ENCODE measurements at regions not wholly inside any gene's neighbourhood (a gene's known extent, or its start where the extent isn't known, plus 50 kb on each side); places are given as distances from the start of the nearest gene placed in this dataset.

DNA sequence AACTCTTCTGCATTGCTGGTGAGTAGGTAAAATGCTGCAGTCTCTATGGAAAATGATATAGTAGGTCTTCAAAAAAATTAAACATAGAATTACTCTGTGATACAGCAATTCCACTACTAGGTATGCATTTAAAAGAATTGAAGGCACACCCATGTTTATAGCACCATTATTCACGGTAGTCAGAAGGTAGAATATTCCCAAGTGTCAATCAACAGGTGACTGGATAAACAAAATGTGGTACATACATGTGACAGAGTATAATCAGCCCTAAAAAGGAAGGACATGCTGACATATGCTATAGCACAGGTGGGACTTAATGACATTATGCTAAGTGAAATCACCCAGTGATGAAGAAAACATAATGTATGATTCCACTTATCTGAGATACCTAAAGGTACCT is 123.3 kb downstream of the CCER1 start:
- Histone ChIP-seq H3K9ac (ENCODE audit: insufficient read depth, low read length) (no peak overlapping the region), H2AFZ (ENCODE audit: low read length) (no peak overlapping the region), H3K4me3 (replicated peaks in 1 of 4; ENCODE audit: control extremely low read depth in 1 of 4, insufficient read depth in 1 of 4, low read depth in 3 of 4, low read length in 4 of 4) (no peak overlapping the region), H3K79me2 (ENCODE audit: control insufficient read depth, insufficient read depth, low read length) (no peaks in the 10 kb centered on the region), H3K9me3 (ENCODE audit: control insufficient read depth, insufficient read depth, low read depth, low read length) (no peaks in the 10 kb centered on the region), H4K20me1 (ENCODE audit: control insufficient read depth, extremely low read depth, insufficient read depth, low read length) (no peaks in the 10 kb centered on the region), H3K36me3 (ENCODE audit: control insufficient read depth, insufficient read depth, low read length) (no peaks in the 10 kb centered on the region), H3K4me2 (ENCODE audit: extremely low read depth, insufficient read depth, low read length) (no peak overlapping the region), H3K4me1 (ENCODE audit: control insufficient read depth, extremely low read depth, insufficient read depth, low read length) (no peaks in the 10 kb centered on the region), H3K27ac (ENCODE audit: insufficient read depth, low read length) (no peak overlapping the region), H3K27me3 (ENCODE audit: control insufficient read depth, insufficient read depth, low read length) (no peaks in the 10 kb centered on the region)
- TF ChIP-seq, protein P1, sequence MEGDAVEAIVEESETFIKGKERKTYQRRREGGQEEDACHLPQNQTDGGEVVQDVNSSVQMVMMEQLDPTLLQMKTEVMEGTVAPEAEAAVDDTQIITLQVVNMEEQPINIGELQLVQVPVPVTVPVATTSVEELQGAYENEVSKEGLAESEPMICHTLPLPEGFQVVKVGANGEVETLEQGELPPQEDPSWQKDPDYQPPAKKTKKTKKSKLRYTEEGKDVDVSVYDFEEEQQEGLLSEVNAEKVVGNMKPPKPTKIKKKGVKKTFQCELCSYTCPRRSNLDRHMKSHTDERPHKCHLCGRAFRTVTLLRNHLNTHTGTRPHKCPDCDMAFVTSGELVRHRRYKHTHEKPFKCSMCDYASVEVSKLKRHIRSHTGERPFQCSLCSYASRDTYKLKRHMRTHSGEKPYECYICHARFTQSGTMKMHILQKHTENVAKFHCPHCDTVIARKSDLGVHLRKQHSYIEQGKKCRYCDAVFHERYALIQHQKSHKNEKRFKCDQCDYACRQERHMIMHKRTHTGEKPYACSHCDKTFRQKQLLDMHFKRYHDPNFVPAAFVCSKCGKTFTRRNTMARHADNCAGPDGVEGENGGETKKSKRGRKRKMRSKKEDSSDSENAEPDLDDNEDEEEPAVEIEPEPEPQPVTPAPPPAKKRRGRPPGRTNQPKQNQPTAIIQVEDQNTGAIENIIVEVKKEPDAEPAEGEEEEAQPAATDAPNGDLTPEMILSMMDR (conservative IDR thresholded peaks at IDR 0.05 in 1 of 2, IDR thresholded peaks at IDR 0.05 in 1 of 2; ENCODE audit: low read depth in 1 of 2, low read length in 2 of 2), result no peak
- TF ChIP-seq EZH2 (IDR thresholded peaks at IDR 0.05; ENCODE audit: low read length, missing control alignments), result no peak
- DNase-seq (ENCODE audit: low read depth in 2 of 2), result no peak

DNA sequence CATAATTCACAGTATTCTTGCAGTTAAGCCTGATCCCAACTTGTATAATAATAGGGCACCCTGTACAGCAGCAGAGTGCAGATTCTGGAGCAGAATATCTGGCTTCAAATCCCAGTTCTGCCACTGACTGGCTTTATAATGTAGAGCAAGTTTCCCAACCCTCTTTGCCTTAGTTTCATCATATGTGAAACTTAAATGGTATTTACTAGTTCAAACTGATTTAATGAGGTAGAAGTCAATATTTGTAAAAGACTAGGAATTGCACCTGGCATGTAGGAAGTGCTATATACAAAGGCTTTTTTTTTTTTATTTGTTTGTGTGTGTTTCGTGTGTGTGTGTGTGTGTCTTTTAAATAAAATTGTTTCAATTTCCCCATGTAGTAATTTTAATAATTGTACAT is 125.9 kb downstream of the CCER1 start:
- H3K4me1 ChIP-seq (ENCODE audit: control insufficient read depth, extremely low read depth, insufficient read depth, low read length), result no peaks in the 10 kb centered on the region
- no peak overlapping the region for H3K9ac ChIP-seq (ENCODE audit: insufficient read depth, low read length)
- no peaks in the 10 kb centered on the region for H3K27me3 ChIP-seq (ENCODE audit: control insufficient read depth, insufficient read depth, low read length)
- no peak overlapping the region for H3K4me2 ChIP-seq (ENCODE audit: extremely low read depth, insufficient read depth, low read length)
- H2AFZ ChIP-seq (ENCODE audit: low read length), result no peak overlapping the region
- DNase-seq (ENCODE audit: low read depth in 2 of 2), result no peak
- no peaks in the 10 kb centered on the region for H4K20me1 ChIP-seq (ENCODE audit: control insufficient read depth, extremely low read depth, insufficient read depth, low read length)
- H3K9me3 ChIP-seq (ENCODE audit: control insufficient read depth, insufficient read depth, low read depth, low read length), result no peaks in the 10 kb centered on the region
- no peaks in the 10 kb centered on the region for H3K79me2 ChIP-seq (ENCODE audit: control insufficient read depth, insufficient read depth, low read length)
- H3K36me3 ChIP-seq (ENCODE audit: control insufficient read depth, insufficient read depth, low read length), result no peaks in the 10 kb centered on the region
- H3K4me3 ChIP-seq (replicated peaks in 1 of 4; ENCODE audit: control extremely low read depth in 1 of 4, insufficient read depth in 1 of 4, low read depth in 3 of 4, low read length in 4 of 4), result no peak overlapping the region
- H3K27ac ChIP-seq (ENCODE audit: insufficient read depth, low read length), result no peak overlapping the region
- TF ChIP-seq, protein P1 (conservative IDR thresholded peaks at IDR 0.05 in 1 of 2, IDR thresholded peaks at IDR 0.05 in 1 of 2; ENCODE audit: low read depth in 1 of 2, low read length in 2 of 2), result no peak
- TF ChIP-seq EZH2 (IDR thresholded peaks at IDR 0.05; ENCODE audit: low read length, missing control alignments), result no peak

GRCh38 chr12:90828621-90829020 is 126.4 kb downstream of the CCER1 start:
- no peaks in the 10 kb centered on the region for H3K27me3 ChIP-seq (ENCODE audit: control insufficient read depth, insufficient read depth, low read length)
- no peaks in the 10 kb centered on the region for H3K4me1 ChIP-seq (ENCODE audit: control insufficient read depth, extremely low read depth, insufficient read depth, low read length)
- H3K4me3 ChIP-seq (replicated peaks in 1 of 4; ENCODE audit: control extremely low read depth in 1 of 4, insufficient read depth in 1 of 4, low read depth in 3 of 4, low read length in 4 of 4), result no peak overlapping the region
- H3K79me2 ChIP-seq (ENCODE audit: control insufficient read depth, insufficient read depth, low read length), result no peaks in the 10 kb centered on the region
- no peaks in the 10 kb centered on the region for H3K36me3 ChIP-seq (ENCODE audit: control insufficient read depth, insufficient read depth, low read length)
- no peaks in the 10 kb centered on the region for H3K9me3 ChIP-seq (ENCODE audit: control insufficient read depth, insufficient read depth, low read depth, low read length)
- DNase-seq (ENCODE audit: low read depth in 2 of 2), result no peak
- H2AFZ ChIP-seq (ENCODE audit: low read length), result no peak overlapping the region
- no peak overlapping the region for H3K9ac ChIP-seq (ENCODE audit: insufficient read depth, low read length)
- no peak overlapping the region for H3K4me2 ChIP-seq (ENCODE audit: extremely low read depth, insufficient read depth, low read length)
- H3K27ac ChIP-seq (ENCODE audit: insufficient read depth, low read length), result no peak overlapping the region
- TF ChIP-seq, protein P1 (conservative IDR thresholded peaks at IDR 0.05 in 1 of 2, IDR thresholded peaks at IDR 0.05 in 1 of 2; ENCODE audit: low read depth in 1 of 2, low read length in 2 of 2), result no peak
- TF ChIP-seq EZH2 (IDR thresholded peaks at IDR 0.05; ENCODE audit: low read length, missing control alignments), result no peak
- no peaks in the 10 kb centered on the region for H4K20me1 ChIP-seq (ENCODE audit: control insufficient read depth, extremely low read depth, insufficient read depth, low read length)
